Astrocyte of the cerebellum (primary cell): ENCODE measurements at regions not wholly inside any gene's neighbourhood (a gene's known extent, or its start where the extent isn't known, plus 50 kb on each side); places are given as distances from the start of the nearest gene placed in this dataset.

Experiments
- DNase-seq: peaks from one replicate; pipeline ENCODE4 v3.0.0-alpha.2; 2011; ENCODE audit warnings: low read depth
- H3K4me3 ChIP-seq: 2 replicates; pipeline ENCODE4 v1.5.1; 2011; ENCODE audit warnings: mild to moderate bottlenecking, low read depth, low read length, moderate library complexity
- in situ Hi-C: cut with HindIII; loops from 2 replicates; pipeline ENCODE4 v1.10.0; 2017; ENCODE audit warnings: low sequenced_read_pairs
- TF ChIP-seq, protein P1 (sequence below): IDR thresholded peaks from 2 replicates; pipeline ENCODE4 v1.5.1; 2012; ENCODE audit warnings: low read length, low read depth, moderate library complexity, mild to moderate bottlenecking; ENCODE audit errors: missing control alignments

DNA sequence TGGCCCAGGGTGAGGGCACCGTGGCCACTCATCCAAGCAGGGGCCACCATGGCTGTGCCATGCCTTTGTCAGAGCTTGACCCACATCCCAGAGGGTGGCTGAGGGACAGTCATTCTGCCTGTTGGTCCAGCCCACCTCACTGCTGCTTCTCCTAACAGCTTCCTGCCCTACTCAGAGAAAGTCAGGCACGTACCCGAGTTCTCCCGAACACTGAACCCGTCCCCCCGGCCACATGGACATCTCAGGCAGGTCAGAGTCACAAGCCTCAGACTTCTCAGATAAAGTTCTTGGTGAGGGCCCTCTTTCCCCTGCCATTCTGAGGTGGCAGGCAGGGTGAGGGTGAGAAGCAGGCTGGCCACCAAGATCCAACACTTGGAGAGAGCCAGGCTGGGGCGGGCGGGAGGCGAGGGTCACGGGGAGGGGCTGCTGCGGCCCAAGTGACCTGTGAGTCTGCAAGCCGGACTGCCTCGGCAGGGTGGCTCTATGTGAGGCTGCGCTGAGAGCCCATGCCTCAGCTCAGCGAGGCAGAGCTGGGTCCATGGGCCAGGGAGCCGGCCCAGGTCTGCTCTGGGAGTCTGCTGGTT, 317.8 kb downstream of the TMEM121 start:
- in situ Hi-C loops = no loop called here
- no peak overlapping the region for H3K4me3 ChIP-seq
- TF ChIP-seq, protein P1, sequence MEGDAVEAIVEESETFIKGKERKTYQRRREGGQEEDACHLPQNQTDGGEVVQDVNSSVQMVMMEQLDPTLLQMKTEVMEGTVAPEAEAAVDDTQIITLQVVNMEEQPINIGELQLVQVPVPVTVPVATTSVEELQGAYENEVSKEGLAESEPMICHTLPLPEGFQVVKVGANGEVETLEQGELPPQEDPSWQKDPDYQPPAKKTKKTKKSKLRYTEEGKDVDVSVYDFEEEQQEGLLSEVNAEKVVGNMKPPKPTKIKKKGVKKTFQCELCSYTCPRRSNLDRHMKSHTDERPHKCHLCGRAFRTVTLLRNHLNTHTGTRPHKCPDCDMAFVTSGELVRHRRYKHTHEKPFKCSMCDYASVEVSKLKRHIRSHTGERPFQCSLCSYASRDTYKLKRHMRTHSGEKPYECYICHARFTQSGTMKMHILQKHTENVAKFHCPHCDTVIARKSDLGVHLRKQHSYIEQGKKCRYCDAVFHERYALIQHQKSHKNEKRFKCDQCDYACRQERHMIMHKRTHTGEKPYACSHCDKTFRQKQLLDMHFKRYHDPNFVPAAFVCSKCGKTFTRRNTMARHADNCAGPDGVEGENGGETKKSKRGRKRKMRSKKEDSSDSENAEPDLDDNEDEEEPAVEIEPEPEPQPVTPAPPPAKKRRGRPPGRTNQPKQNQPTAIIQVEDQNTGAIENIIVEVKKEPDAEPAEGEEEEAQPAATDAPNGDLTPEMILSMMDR = no peak
- DNase-seq = no peak

DNA sequence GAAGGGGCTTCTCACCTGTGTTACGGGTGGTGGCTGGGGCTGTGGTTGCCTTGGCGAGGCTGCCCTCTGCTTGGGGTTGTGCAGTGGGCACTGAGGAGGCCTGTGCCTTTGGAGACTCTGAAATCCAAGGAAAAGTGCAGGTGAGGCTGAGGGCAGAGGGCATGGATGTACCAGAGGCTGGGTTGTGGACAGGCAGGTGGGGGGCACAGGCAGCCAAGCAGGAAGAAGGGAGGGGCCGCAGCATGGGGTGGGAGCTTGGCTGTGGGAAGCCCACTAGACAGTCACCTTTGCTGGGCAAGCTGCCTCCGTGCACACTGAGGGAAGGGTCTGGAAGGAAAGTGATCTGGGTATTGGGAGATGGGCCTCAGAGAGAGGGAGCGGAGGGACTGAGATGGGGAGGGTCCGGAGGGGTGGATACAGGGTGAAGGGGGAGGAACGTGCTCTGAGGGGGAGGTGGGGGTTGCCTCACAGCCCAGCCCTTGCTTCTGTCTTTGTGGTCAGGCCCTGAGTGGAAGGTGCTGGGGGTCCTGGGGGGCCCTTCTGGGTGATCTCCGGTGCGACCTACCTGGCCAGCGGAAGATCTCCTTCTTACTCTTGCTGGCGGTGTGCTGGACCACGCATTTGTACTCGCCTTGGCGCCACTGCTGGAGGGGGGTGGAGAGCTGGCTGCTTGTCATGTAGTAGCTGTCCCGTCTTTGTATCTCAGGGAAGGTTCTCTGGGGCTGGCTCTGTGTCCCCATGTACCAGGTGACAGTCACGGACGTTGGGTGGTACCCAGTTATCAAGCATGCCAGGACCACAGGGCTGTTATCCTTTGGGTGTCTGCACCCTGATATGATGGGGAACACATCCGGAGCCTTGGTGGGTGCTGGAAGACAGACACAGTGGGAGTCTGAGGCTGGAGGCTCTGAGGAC, 318.7 kb downstream of the TMEM121 start:
- H3K4me3 ChIP-seq = no peak overlapping the region
- TF ChIP-seq, protein P1 = no peak
- DNase-seq = no peak
- in situ Hi-C loops = no loop called here

DNA sequence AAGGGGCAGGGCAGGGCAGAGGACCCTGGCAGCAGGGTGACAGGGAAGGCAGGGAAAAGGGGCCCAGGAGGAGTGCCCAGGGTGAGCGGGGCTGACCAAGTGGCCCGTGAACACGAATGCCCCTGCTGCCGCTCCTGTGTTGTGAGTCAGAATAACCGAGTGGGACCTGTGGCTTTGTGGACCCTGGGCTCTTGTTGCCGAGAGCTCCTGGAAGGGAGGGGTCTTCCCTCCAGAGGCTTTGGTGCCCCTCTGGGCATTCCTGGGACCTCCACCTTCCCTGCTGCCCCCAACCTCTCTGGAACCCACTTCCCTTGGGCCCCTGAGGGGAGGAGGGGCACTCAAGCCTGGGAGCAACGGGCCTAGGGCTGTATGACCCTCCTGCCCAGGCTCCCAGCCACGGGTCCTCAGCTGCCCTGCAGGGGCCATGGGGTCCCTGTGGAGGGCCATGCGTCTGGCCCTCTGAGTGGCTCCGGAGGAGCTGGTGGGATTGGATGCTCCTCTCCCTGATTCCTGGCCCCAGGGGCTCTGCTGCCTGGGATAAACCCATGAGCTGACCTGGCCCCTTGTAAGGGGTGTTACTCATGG, 319.4 kb downstream of the TMEM121 start:
- in situ Hi-C loops = no loop called here
- TF ChIP-seq, protein P1 = no peak
- H3K4me3 ChIP-seq = no peak overlapping the region
- DNase-seq = no peak

DNA sequence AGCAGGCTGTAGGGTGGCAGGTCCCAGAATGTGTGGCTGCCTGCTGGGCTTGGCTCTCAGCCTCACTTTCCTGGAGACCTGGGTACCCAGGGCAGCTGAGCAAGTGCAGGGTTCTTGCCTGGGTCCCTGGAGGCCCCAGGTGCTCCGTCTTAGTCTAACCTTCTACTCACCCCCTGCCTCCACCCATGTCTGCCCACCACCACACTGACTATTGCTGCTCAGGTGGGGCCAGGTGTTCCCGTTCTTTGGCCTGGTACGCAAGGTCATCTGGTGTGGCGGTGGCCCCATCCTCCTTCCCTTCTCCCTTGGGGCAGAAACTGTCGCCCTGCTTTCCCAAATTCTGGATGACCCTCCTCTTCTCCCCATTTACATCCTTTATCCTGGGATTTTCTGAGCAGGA, 319.9 kb downstream of the TMEM121 start:
- in situ Hi-C loops = no loop called here
- H3K4me3 ChIP-seq = no peak overlapping the region
- no peak for DNase-seq
- TF ChIP-seq, protein P1 = no peak

DNA sequence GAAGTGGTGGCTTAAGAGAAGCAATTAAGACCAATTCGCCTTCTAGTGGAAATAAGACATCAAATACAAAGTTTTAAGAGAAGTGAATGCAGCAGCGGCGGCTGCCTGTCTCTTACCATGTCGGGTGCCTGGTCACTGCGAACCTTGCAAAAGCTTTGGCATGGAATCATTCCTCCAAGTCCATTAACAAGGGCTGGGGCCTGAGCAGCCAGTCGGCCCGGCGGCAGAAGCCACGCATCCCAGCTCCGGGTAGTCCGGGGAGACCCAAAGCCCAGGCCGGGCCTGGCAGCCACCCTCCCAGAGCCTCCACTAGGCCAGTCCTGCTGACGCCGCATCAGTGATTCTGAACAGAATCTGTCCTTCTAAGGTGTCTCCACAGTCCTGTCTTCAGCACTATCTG, 321.0 kb downstream of the TMEM121 start:
- no peak overlapping the region for H3K4me3 ChIP-seq
- in situ Hi-C loops = no loop called here
- no peak for DNase-seq
- TF ChIP-seq, protein P1 = no peak

GRCh38 chr14:105848570-105848969, 322.2 kb downstream of the TMEM121 start:
- TF ChIP-seq, protein P1 = no peak
- H3K4me3 ChIP-seq = no peak overlapping the region
- in situ Hi-C loops = no loop called here
- DNase-seq = no peak
